IgD-negative memory B cell (primary cell): ENCODE measurements at regions not wholly inside any gene's neighbourhood (a gene's known extent, or its start where the extent isn't known, plus 50 kb on each side); places are given as distances from the start of the nearest gene placed in this dataset.
"Not testable (repeated sequence)": the region's sequence is repeated elsewhere in the genome, so short reads cannot be mapped to it uniquely, and the experiment has no call there.

Experiments used
- H3K27ac Mint-ChIP-seq, 3 donors: one replicate each; pipeline ENCODE4 v1.8.0; 2020 to 2022; ENCODE audit warnings: mild to moderate bottlenecking in 3 of 3, mixed read lengths in 3 of 3, moderate library complexity in 1 of 3
- H3K27me3 Mint-ChIP-seq: one replicate; pipeline ENCODE4 v1.8.0; 2021; ENCODE audit warnings: mixed read lengths
- H3K36me3 Mint-ChIP-seq: one replicate; pipeline ENCODE4 v1.8.0; 2020; ENCODE audit warnings: mild to moderate bottlenecking, mixed read lengths
- H3K4me1 Mint-ChIP-seq, 3 donors: one replicate each; pipeline ENCODE4 v1.8.0; 2020 to 2022; ENCODE audit warnings: mixed read lengths in 3 of 3, mild to moderate bottlenecking in 1 of 3
- H3K4me3 Mint-ChIP-seq, 4 donors: one replicate each; pipeline ENCODE4 v1.8.0; 2020 to 2022; ENCODE audit warnings: mild to moderate bottlenecking in 4 of 4, mixed read lengths in 4 of 4, moderate library complexity in 3 of 4
- H3K9me3 Mint-ChIP-seq, 3 donors: one replicate each; pipeline ENCODE4 v1.8.0; 2020 to 2021; ENCODE audit warnings: mixed read lengths in 3 of 3, mild to moderate bottlenecking in 1 of 3

DNA sequence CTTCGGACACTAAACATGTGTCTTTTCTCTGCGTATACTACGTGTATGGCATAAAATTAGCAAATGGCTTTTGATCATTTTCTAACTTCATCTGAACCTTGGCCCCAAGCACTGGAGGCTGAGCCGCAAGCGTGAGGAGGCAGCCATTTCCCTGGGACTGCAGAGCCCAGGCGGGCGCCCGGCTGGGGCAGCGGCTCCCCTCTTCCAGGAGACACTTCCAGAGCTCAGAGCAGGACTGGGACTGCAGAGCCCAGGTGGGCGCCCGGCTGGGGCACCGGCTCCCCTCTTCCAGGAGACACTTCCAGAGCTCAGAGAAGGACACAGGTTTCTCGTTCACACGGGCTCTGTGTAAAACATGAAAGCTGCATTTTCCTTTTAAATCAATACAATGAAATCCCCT, 484.1 kb upstream of the SALL3 start:
- H3K4me3 Mint-ChIP-seq, result no peak overlapping the region
- no peaks in the 10 kb centered on the region for H3K36me3 Mint-ChIP-seq
- no peaks in the 10 kb centered on the region for H3K27me3 Mint-ChIP-seq
- H3K4me1 Mint-ChIP-seq, result no peaks in the 10 kb centered on the region
- no peak overlapping the region for H3K27ac Mint-ChIP-seq
- peaks cover under 1 to 9% (median 2%) of the 10 kb centered on the region in 3 donors for H3K9me3 Mint-ChIP-seq

GRCh38 chr18:78496079-78496478, 483.5 kb upstream of the SALL3 start:
- no peaks in the 10 kb centered on the region for H3K36me3 Mint-ChIP-seq
- H3K4me3 Mint-ChIP-seq, result no peak overlapping the region
- peaks cover 0 to 7% (median 0%) of the 10 kb centered on the region in 3 donors for H3K9me3 Mint-ChIP-seq
- no peak overlapping the region for H3K27ac Mint-ChIP-seq
- no peaks in the 10 kb centered on the region for H3K4me1 Mint-ChIP-seq
- H3K27me3 Mint-ChIP-seq, result no peaks in the 10 kb centered on the region

DNA sequence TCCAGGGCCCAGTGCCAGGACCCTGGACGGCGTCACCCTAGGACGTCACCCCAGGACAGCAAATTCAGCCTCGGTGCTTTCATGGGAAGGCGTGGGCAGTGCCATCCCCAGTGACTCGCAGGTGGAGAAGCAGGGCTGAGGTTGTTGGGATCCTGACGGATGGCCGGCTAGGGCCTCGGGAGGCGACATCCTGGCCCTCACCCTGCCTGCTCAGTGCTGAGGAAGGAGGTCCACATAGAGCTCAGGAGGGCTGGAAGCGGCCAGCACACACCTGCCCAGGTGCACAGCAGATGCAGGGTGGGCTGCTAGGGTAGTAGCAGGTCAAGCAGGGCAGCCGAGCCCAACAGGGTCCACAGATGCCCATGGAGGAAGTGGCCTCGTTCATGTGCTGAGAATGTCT, 482.0 kb upstream of the SALL3 start:
- no peak overlapping the region for H3K4me3 Mint-ChIP-seq
- no peaks in the 10 kb centered on the region for H3K36me3 Mint-ChIP-seq
- H3K4me1 Mint-ChIP-seq, result no peaks in the 10 kb centered on the region
- peaks cover 0 to 5% (median 0%) of the 10 kb centered on the region in 3 donors for H3K9me3 Mint-ChIP-seq
- H3K27ac Mint-ChIP-seq, result no peak overlapping the region
- H3K27me3 Mint-ChIP-seq, result no peaks in the 10 kb centered on the region

GRCh38 chr18:78499586-78499985, 480.0 kb upstream of the SALL3 start:
- H3K9me3 Mint-ChIP-seq, result peaks cover 0 to 5% (median 0%) of the 10 kb centered on the region in 3 donors
- no peak overlapping the region for H3K4me3 Mint-ChIP-seq
- no peaks in the 10 kb centered on the region for H3K27me3 Mint-ChIP-seq
- no peaks in the 10 kb centered on the region for H3K4me1 Mint-ChIP-seq
- H3K36me3 Mint-ChIP-seq, result no peaks in the 10 kb centered on the region
- H3K27ac Mint-ChIP-seq, result no peak overlapping the region

GRCh38 chr18:78501251-78501650, 478.4 kb upstream of the SALL3 start:
- no peaks in the 10 kb centered on the region for H3K4me1 Mint-ChIP-seq
- H3K27me3 Mint-ChIP-seq, result no peaks in the 10 kb centered on the region
- H3K36me3 Mint-ChIP-seq, result no peaks in the 10 kb centered on the region
- H3K27ac Mint-ChIP-seq, result no peak overlapping the region
- H3K4me3 Mint-ChIP-seq, result no peak overlapping the region
- H3K9me3 Mint-ChIP-seq, result peaks cover 0 to 5% (median 2%) of the 10 kb centered on the region in 3 donors

GRCh38 chr18:78503129-78503528, 476.5 kb upstream of the SALL3 start:
- Mint-ChIP-seq H3K27me3 (no peaks in the 10 kb centered on the region), H3K9me3 (peaks cover 0 to 5% (median 2%) of the 10 kb centered on the region in 3 donors), H3K4me1 (no peaks in the 10 kb centered on the region), H3K4me3 (peak overlapping the region in 1 of 4 donors; percentile 37), H3K27ac (no peak overlapping the region), H3K36me3 (no peaks in the 10 kb centered on the region)

DNA sequence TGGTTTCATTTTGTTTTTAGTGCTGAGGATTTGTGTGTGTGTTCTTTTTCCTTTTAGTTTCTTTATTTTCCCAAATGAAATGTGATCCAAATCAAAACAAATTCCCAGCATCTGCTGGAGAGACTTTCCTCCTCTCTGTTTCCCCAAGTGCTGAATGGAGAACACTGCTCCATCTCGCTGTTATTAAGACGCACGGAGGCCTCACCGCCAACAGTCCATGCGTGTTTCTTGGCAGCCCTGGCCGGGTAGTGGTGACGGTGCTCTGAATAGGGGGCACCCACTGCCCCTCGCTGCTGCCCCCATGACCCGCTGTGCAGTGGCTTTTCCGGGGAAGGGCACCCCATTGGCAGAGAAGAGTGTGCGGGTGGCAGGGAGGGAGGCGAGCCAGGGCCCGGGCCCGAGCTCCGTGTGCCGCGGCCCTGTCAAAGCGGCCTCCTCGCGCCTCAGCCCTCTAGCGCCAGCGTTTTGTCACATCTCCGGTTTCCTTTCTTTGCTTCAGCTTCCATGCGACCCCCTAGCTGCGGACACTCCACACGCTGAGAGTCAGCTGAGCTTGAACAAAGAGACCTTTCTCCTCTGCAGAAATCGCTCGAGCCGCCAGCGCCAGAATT, 473.7 kb upstream of the SALL3 start:
- Mint-ChIP-seq H3K4me3 (no peak overlapping the region), H3K9me3 (peaks cover 2 to 8% (median 4%) of the 10 kb centered on the region in 3 donors), H3K4me1 (no peaks in the 10 kb centered on the region), H3K36me3 (no peaks in the 10 kb centered on the region), H3K27me3 (no peaks in the 10 kb centered on the region), H3K27ac (no peak overlapping the region)

DNA sequence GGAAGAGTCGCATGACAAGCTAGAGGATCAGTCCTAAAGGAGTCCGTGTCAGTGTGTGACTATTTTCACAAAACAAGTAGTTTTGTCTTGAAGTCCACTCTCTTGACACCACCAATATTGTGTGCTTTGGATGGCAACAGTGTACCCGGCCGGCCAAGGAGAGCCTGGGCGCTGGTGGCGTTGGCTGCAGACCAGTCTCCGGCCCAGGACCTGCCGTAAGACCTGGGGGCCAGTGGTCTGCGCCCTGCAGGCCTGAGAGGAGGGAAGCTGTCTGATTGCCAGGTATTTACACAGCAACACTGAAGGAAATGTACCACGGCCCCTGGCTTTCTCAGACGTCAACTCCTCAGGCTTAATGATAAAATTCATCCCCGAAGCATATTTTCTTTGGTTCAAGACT, 472.4 kb upstream of the SALL3 start:
- Mint-ChIP-seq H3K36me3 (no peaks in the 10 kb centered on the region), H3K27me3 (no peaks in the 10 kb centered on the region), H3K4me1 (no peaks in the 10 kb centered on the region), H3K4me3 (no peak overlapping the region), H3K9me3 (peaks cover 2 to 5% (median 5%) of the 10 kb centered on the region in 3 donors), H3K27ac (no peak overlapping the region)

- H3K4me3 Mint-ChIP-seq, result peak overlapping the region in 1 of 4 donors; percentile 47
- H3K9me3 Mint-ChIP-seq, H3K27ac Mint-ChIP-seq, H3K4me1 Mint-ChIP-seq, H3K36me3 Mint-ChIP-seq, H3K27me3 Mint-ChIP-seq: not testable (repeated sequence)
Observed at GRCh38 chr18:78508228-78508824, 471.3 kb upstream of the SALL3 start.

GRCh38 chr18:78510091-78510490, 469.5 kb upstream of the SALL3 start:
- H3K36me3 Mint-ChIP-seq, result no peaks in the 10 kb centered on the region
- H3K4me3 Mint-ChIP-seq, result no peak overlapping the region
- H3K4me1 Mint-ChIP-seq, result no peaks in the 10 kb centered on the region
- H3K9me3 Mint-ChIP-seq, result peaks cover 2 to 6% (median 5%) of the 10 kb centered on the region in 3 donors
- H3K27ac Mint-ChIP-seq, result no peak overlapping the region
- H3K27me3 Mint-ChIP-seq, result no peaks in the 10 kb centered on the region

DNA sequence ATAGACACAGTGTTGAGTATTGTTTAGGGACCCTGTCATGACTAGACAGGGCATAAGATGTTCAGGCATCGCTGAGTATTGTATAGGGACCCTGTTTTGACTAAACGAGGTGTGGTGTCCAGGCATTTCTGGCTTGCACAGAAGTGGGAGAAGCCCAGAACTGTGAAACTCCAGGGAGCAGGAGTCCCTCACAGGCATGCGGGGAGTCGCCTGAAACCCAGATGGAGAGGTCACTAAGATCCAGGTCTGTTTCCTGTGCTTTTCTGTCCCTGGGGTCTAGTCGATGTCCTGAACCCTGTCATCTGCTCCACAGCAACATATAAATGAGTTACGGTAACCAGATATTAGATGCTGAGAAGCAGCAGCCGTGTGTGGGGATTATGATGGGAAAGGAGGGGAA, 469.0 kb upstream of the SALL3 start:
- Mint-ChIP-seq H3K27ac (no peak overlapping the region), H3K4me1 (no peaks in the 10 kb centered on the region), H3K9me3 (peaks cover 2 to 6% (median 5%) of the 10 kb centered on the region in 3 donors), H3K4me3 (no peak overlapping the region), H3K36me3 (no peaks in the 10 kb centered on the region), H3K27me3 (no peaks in the 10 kb centered on the region)

GRCh38 chr18:78511666-78512601, 467.7 kb upstream of the SALL3 start:
- no peak overlapping the region for H3K27ac Mint-ChIP-seq
- no peaks in the 10 kb centered on the region for H3K36me3 Mint-ChIP-seq
- H3K4me1 Mint-ChIP-seq, result no peaks in the 10 kb centered on the region
- H3K9me3 Mint-ChIP-seq, result peaks cover 2 to 5% (median 4%) of the 10 kb centered on the region in 3 donors
- no peak overlapping the region for H3K4me3 Mint-ChIP-seq
- no peaks in the 10 kb centered on the region for H3K27me3 Mint-ChIP-seq

DNA sequence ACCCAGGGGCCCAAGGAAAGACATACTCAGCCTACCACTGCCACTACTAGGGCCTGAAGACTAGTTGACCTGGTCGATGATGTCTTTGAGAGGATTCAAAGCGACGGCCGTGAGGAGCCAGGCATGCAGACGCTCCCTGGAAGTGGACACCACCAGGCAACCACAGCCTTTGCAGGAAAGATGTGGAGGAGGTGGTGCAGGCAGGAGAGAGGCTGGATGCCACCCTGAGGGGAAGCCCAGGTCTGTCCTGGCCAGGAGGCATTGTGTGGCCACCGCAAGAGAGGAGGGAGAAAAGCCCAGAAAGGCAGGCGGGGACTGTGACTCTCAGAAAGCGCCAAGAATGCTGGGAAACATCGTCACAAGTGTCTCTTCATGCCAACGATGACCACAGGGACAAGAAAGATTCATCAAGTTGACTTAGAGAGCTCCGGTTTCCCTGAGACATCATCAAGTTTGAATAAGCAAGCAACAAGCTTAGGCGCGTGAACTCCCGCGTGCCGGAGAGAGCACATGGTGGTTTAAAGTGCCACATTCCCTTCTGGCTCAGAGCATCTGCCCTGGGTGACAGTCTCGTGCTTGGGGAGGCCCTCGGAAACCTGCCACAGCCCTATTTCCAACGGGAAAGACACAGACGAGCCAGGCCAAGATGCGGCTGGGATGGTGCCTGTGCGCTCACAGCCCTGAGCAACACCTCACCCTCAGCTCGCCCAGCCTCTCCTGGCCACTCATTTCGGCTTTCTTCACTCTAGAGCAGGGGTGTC, 464.5 kb upstream of the SALL3 start:
- no peaks in the 10 kb centered on the region for H3K27me3 Mint-ChIP-seq
- no peaks in the 10 kb centered on the region for H3K36me3 Mint-ChIP-seq
- no peak overlapping the region for H3K4me3 Mint-ChIP-seq
- H3K9me3 Mint-ChIP-seq, result peaks cover 0 to 4% (median 4%) of the 10 kb centered on the region in 3 donors
- H3K4me1 Mint-ChIP-seq, result no peaks in the 10 kb centered on the region
- H3K27ac Mint-ChIP-seq, result no peak overlapping the region

GRCh38 chr18:78517328-78517727, 462.3 kb upstream of the SALL3 start:
- H3K27ac Mint-ChIP-seq, result no peak overlapping the region
- H3K36me3 Mint-ChIP-seq, result no peaks in the 10 kb centered on the region
- H3K27me3 Mint-ChIP-seq, result no peaks in the 10 kb centered on the region
- H3K9me3 Mint-ChIP-seq, result peaks cover 0 to 3% (median 2%) of the 10 kb centered on the region in 3 donors
- H3K4me3 Mint-ChIP-seq, result no peak overlapping the region
- no peaks in the 10 kb centered on the region for H3K4me1 Mint-ChIP-seq

GRCh38 chr18:78517973-78518372, 461.6 kb upstream of the SALL3 start:
- Mint-ChIP-seq H3K9me3 (peaks cover 1 to 6% (median 2%) of the 10 kb centered on the region in 3 donors), H3K4me3 (no peak overlapping the region), H3K36me3 (no peaks in the 10 kb centered on the region), H3K27me3 (no peaks in the 10 kb centered on the region), H3K4me1 (no peaks in the 10 kb centered on the region), H3K27ac (no peak overlapping the region)
